ENCODE measurements at regions not wholly inside any gene's neighbourhood (a gene's known extent, or its start where the extent isn't known, plus 50 kb on each side); places are given as distances from the start of the nearest gene placed in this dataset.

DNA sequence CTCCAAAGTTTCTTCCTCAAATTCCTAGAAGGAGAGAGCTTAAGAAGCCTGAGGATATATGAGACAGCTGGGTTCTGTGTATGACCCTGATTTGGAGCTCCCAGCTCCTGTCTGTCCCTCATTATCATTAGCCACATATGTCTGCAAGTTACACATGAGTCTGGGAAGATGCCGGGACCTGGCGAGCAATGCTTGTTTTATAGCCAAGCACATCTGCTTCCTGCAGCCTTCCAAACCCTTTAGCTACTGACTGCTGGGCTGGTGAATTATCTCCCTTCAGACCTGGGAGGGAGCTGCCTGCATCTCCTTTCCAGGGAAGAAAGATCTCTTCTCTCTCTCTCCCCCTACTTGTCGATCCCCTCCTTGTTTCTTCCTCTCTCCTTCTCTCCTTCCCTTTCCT, 556.7 kb upstream of the BOD1L1 start:
- DNase-seq, result no peak

DNA sequence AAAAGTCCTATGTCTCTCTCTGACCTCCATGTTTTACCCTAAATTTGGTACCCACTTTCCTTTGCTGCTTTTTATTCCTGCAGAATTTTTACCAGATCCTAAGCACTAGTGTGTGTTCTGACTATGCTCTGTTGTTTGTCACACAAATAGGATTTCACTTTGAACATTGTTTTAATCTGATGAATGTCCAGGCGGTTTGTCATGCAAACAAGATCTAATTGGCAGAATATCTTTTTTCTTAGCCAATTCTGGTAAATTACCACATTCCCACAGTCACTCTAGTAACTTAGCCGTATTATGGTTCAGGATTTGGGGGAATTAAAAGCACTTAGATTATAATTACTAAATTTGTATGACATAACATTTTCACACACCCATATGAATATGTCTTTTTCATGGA, 557.2 kb upstream of the BOD1L1 start:
- no peak for DNase-seq

GRCh38 chr4:14188214-14188613, 560.7 kb upstream of the BOD1L1 start:
- no peak for DNase-seq

GRCh38 chr4:14193601-14194000, 566.1 kb upstream of the BOD1L1 start:
- no peak for DNase-seq

DNA sequence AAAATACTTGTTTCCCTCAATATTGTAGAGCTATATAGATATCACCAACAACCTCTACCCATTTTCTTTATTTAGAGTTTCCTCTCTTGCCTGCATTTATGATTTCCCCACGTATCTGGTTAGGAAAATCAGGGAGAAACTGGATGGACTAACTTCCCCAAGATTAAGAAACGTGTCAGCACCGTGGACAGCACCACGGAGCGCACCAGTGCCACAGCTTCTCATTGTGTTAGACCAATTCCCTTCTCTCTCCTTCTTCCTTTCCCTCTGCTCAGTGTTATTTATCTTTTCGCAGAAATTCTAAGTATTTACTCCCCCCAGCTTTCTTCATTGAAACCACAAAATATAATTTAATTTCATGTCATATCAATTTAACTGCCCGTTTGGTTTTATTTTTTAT, 568.6 kb upstream of the BOD1L1 start:
- DNase-seq, result no peak

GRCh38 chr4:14215116-14215770, 587.7 kb upstream of the BOD1L1 start:
- DNase-seq, result no peak

DNA sequence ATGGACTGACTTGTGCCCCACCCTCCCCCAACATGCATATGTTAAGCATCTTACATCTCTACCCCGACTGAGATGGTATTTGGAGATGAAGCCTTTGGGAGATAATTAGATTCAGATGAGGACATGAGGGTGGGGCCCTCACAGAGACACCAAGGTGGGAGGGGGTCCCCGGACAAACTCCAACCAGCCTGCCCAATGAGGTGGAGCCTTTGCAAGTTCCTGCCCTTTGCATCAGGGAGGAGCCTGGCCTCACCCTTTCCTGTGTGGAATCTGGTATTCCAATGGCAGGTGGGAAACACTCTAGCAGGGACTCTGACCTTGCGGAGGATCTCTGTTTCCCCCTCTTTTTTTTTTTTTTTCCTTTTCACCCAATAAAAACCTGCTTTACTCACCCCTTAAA, 589.9 kb upstream of the BOD1L1 start:
- no peak for DNase-seq

DNA sequence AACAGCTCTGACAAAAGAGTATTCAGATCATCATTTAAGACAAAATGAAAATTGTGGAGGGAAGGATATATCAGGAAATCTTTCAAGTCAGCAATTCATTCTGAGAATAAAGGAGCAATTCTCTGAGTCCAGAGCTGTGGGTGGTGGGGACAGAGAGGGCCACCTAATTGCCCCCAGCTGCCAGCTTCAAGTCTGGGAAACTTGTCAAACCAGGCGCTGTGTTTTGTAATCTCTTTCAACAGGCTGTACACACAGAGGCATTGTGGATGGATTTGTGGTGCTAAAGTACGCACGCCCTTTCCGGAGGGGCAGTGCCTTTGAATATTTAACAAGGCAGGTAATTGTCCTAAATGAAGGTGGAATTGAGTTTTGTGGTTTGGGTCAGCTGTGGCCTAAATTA, 591.1 kb upstream of the BOD1L1 start:
- DNase-seq, result no peak

DNA sequence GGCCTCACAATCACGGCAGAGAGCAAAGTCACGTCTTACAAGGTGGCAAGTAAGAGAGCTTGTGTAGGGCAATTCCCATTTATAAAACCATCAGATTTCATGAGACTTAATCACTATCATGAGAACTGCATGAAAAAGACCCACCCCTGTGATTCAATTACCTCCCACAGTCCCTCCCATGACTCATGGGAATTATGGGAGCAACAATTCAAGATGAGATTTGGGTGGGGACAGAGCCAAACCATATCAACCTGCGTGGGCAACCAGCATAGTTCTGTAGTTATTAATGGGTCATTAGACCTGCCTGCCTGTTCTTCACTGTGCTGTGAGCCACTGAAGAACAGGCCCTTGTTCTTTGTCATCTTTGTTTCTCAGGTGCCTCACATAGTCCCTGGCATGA, 593.7 kb upstream of the BOD1L1 start:
- DNase-seq, result no peak

GRCh38 chr4:14222377-14223029, 595.0 kb upstream of the BOD1L1 start:
- no peak for DNase-seq

DNA sequence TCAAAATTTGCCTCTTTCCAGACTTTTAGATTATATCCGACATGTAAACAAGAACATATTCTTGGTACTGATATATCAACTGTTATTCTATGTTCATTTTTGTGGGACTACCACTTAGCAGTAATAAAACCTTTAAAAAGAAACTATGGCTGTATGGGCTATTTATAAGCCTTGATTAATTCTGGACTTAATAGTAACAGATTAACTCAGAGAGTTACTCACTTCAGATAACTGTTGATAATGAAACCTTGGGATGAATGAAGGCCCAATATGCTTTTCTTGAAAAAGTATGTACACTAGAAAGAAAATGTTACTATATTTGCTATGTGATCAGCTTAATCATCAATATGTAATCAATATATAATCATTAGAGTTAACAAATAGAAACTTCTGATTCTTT, 595.9 kb upstream of the BOD1L1 start:
- DNase-seq, result no peak

DNA sequence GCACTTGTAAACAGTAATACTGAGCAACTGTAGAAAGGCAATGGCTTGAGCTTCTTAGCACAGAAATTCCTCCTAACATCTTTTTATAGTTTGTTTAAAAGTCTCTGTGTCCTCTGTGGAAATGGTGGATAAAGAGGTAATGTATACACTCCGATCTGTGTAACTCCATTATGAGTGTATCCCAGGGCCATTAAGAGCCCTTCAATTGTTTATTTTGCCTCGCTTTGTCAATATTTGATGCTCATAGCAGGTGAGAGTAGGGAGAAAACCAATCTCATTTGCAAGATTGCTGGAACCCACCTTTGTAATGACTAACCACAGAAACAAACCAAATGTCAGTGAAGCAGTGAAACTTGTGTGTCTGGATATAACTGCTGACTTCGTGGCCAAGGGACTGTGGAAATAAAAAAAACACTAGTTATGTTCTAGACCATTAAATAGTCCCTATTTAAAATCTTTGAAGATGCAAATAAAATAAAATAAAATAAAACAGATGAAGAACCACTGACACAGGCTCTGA, 598.2 kb upstream of the BOD1L1 start:
- no peak for DNase-seq

DNA sequence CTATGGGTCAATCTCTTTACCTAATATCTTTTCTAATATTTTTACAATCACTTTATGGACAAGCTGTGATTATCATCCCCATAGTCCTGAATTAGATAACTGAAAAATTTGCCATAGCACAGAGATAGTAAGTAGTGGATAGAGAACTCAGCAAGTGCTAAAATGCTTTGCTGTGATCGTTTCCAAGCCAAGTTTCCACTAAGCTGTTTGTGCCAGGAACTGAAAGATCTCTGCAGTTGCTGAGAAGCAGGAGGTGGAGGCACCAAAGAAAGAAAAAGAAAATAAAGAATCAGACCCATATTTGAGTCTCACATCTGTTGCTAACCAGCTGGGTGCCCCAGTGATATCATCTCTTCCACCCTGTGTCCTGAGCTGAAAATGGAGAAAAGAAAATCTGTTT, 605.6 kb upstream of the BOD1L1 start:
- DNase-seq, result no peak

DNA sequence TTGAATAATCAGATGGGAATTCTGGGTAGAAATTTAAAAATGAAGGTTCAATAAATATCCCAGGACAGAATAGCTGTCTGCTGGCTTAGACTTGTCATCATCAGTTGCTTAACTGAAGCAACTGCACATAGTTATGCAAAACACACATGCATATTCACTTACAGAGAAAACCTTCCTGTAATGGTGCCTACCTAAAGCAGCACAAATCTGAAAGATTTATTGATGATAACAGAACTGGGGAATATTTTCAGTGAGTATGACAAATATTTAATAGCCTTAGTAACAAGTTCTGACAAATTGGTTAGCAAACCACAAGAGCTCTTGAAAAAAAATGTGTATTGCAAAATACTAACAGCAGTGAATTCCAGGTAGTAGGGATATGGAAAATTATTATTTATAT, 606.8 kb upstream of the BOD1L1 start:
- no peak for DNase-seq

- DNase-seq, result no peak
Observed at GRCh38 chr4:14236359-14236758, 608.8 kb upstream of the BOD1L1 start.

DNA sequence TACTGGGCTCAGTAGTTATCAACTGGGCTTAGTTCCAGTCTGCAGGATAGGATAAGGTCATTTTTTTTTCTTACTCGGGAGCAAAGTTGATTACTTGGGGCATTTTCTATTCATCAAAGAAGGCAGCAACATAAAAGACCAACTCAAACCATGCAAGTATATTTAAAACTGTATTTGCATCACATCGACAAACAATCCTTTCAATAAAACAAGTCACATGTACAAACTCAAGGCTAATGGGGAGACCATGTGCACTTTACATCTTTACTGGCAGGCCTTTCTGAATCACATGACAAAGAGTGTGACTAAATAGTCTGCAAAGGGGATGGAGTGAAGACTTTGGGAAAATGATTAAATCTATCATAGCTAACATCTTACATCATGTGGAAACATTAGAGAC, 610.4 kb upstream of the BOD1L1 start:
- DNase-seq, result no peak

DNA sequence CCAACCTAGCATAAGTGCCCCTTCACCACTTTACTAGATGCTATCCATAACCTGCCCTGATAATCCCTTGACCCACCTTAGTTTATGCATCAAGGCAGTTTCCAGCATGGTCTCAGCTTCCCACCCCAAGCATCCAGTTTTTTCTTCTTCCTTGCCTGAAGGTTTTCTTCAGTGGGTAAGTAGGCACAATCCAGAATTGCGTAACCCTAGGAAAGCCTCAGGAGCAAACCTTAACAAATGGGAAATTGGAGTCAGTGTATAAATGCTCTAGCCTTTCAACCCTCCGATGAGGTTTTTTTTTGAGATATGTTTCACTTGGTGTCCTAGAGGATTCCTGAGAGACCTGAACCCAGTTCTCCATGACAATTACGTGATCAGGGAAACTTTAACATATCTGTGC, 614.0 kb upstream of the BOD1L1 start:
- DNase-seq, result no peak

- DNase-seq, result no peak
Observed at GRCh38 chr4:14247767-14248166, 620.2 kb upstream of the BOD1L1 start.

- no peak for DNase-seq
Observed at GRCh38 chr4:14249226-14249625, 621.7 kb upstream of the BOD1L1 start.

GRCh38 chr4:14254252-14254651, 626.7 kb upstream of the BOD1L1 start:
- no peak for DNase-seq

GRCh38 chr4:14254926-14255325, 627.4 kb upstream of the BOD1L1 start:
- DNase-seq, result no peak

- no peak for DNase-seq
Observed at GRCh38 chr4:14257903-14258302, 630.4 kb upstream of the BOD1L1 start.

DNA sequence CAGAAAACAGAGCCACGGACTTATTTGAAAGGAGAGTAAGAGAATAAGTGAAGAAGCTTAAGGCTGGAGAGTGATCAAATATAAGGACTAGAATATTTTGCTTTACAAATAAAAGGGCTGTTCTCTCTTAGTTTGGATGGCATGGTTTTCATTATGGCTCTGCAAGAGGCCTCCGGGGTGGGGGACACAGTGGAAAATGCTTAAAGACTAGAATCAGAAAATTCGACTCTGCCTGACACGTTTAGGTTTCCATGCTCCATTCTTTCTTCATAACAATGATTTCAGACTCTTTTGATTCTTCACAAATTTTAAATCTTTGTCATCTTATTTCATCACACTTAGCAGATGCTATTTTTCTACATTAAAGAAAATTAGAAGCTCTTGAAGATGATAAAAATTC, 632.4 kb upstream of the BOD1L1 start:
- DNase-seq, result no peak

- DNase-seq, result no peak
Observed at GRCh38 chr4:14260591-14260990, 633.1 kb upstream of the BOD1L1 start.

DNA sequence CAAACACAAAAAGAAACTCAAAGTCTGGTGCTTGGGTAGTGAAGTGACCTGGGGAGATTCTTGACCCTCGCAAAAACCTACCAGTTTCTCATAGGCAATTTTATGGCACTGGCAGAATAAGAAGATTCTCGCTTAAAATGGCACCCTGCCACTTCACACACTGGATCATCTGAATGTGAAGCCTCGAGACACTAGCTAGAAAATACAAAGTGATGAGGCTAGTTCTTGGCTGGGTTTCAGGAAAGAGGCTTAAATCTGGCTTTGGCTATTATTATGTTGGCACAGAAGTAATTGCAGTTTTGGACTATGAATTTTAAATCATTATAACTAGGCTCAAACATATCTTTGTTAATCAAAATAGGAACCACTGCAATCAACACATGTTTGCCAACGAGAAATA, 634.7 kb upstream of the BOD1L1 start:
- DNase-seq, result no peak
